ENCODE measurements at regions not wholly inside any gene's neighbourhood (a gene's known extent, or its start where the extent isn't known, plus 50 kb on each side); places are given as distances from the start of the nearest gene placed in this dataset.

GRCh38 chr14:42200957-42201356 lies 594.3 kb downstream of the LRFN5 start:
- TF ChIP-seq POLR2A (IDR thresholded peaks at IDR 0.05; ENCODE audit: low read depth) (no peak), CTCF (IDR thresholded peaks at IDR 0.05) (no peak), POLR2AphosphoS5 (IDR thresholded peaks at IDR 0.05) (no peak)
